GM12865 (cell line): ENCODE measurements at regions not wholly inside any gene's neighbourhood (a gene's known extent, or its start where the extent isn't known, plus 50 kb on each side); places are given as distances from the start of the nearest gene placed in this dataset.

Experiments
- DNase-seq: peaks from one replicate; pipeline ENCODE4 v3.0.0; 2010; ENCODE audit warnings: low read depth
- H3K4me3 ChIP-seq: 2 replicates; pipeline ENCODE4 v1.5.1; 2011; ENCODE audit warnings: mild to moderate bottlenecking, low read depth, low read length, control low read depth
- TF ChIP-seq, protein P1 (sequence below): IDR thresholded peaks from 2 replicates; pipeline ENCODE4 v1.5.1; 2011; ENCODE audit warnings: low read length, control low read depth, low read depth, inconsistent platforms; ENCODE audit not compliant: insufficient read depth; ENCODE audit errors: missing control alignments

DNA sequence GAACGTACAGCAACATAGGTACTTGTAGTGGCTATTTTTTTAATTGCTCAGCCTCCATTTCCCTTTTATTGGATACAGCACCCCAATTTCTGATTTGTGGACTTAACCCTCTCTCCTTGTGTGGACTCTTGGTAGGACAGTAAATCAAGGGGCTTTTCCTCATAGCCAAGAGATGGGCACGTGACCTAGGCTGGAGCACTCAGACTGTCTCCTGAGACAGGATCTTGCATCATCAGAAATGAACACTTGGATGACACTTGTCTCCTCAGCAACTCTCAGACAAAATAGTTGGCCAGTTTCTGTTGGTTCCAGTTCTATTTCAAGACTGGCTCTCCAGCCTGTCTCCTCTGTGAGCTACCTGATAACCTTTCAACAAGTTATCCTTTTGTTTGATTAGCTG is 112.9 kb upstream of the ZNF678 start:
- TF ChIP-seq, protein P1, sequence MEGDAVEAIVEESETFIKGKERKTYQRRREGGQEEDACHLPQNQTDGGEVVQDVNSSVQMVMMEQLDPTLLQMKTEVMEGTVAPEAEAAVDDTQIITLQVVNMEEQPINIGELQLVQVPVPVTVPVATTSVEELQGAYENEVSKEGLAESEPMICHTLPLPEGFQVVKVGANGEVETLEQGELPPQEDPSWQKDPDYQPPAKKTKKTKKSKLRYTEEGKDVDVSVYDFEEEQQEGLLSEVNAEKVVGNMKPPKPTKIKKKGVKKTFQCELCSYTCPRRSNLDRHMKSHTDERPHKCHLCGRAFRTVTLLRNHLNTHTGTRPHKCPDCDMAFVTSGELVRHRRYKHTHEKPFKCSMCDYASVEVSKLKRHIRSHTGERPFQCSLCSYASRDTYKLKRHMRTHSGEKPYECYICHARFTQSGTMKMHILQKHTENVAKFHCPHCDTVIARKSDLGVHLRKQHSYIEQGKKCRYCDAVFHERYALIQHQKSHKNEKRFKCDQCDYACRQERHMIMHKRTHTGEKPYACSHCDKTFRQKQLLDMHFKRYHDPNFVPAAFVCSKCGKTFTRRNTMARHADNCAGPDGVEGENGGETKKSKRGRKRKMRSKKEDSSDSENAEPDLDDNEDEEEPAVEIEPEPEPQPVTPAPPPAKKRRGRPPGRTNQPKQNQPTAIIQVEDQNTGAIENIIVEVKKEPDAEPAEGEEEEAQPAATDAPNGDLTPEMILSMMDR, result no peak
- DNase-seq, result no peak
- no peak overlapping the region for H3K4me3 ChIP-seq

DNA sequence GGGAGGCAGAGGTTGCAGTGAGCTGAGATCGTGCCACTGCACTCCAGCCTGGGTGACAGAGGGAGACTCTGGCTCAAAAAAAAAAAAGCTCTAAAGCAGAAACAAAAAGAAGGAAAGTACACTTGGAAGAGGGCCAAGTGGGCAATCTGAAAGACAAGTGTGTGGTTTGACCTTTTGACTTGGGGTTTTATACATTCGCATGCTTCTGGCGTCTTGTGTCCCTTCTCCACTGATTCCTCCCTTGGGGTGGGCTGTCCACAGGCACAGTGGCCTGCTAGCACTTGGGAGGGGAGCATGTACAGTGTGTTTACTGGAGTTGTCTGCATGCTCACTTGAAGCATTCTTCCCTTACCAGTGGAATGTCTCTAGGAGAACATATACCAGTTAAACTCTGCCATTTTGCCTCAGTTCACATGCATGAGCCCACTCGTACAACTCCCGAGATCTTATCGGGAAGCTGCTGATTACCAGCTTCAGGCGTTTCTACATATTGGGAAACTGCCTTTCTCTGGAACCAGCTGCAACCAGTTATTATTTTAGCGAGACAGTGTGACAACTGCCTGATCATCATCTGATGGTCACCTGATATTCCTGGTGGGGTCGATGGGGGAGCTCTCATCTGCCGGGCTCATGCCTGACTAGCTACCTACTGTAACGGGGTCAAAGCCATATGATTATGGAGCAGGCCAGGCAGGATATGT is 113.5 kb upstream of the ZNF678 start:
- DNase-seq, result no peak
- TF ChIP-seq, protein P1, result no peak
- no peak overlapping the region for H3K4me3 ChIP-seq

DNA sequence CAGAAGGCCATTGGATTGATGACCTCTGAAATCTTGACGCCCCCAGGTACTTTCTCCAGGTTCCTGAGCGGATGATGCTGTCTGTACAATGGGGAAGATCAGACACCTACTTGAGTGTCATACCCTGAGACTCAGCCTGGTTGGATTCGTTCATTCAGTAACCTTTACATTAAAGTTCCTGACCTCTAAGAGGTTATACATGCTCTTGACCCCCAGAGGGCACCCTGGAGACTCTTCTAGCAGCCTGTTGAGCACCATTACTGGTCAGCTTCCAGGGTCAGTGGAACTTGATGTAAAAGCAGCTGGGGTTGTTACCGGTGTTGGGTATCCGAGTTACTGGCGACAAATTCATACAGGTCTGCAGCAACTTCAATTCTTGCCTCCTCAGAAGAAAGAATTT is 114.3 kb upstream of the ZNF678 start:
- DNase-seq, result peak; percentile 49
- TF ChIP-seq, protein P1, result peak; percentile 47
- H3K4me3 ChIP-seq, result no peak overlapping the region

DNA sequence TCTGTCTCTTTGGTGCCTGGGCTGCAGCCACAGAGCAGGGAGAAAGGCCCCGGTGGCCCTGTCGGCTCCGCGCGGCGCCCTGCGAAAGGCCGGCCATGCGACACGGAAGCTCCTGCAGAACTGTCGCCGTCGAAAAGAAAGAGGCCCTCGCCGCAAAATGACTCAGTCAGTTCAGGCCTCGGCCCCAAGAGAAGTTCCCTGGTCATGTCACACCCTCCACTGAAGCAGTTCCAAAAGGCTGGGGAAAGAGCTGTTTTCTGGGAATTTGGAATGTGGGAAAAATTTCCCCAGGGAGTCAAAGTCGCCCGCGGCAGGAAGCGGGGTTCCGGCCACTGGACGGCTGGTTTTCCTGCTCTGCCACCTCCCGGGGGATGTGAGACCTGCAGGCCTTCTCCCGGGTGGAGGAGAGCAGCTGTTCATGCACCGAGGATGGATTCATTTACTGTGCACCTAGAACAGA is 115.8 kb upstream of the ZNF678 start:
- TF ChIP-seq, protein P1, result no peak
- H3K4me3 ChIP-seq, result no peak overlapping the region
- DNase-seq, result no peak

DNA sequence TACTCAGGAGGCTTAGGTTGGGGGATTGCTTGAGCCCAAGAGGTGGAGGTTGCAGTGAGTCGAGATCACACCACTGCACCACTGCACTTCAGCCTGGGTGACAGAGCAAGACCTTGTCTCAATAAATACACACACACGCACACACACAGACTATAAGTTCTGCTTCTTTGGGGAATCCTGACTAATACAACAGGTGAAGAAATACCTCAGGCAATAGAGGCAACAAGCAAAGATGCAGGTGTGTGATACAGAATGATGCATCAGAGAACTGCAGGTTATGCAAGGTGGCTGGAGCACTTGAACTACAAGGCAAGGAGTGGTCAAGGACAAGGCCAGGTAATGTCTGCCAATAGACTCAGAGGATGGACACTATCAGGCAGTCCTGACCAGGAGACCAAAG is 117.6 kb upstream of the ZNF678 start:
- TF ChIP-seq, protein P1, result no peak
- DNase-seq, result no peak
- no peak overlapping the region for H3K4me3 ChIP-seq

DNA sequence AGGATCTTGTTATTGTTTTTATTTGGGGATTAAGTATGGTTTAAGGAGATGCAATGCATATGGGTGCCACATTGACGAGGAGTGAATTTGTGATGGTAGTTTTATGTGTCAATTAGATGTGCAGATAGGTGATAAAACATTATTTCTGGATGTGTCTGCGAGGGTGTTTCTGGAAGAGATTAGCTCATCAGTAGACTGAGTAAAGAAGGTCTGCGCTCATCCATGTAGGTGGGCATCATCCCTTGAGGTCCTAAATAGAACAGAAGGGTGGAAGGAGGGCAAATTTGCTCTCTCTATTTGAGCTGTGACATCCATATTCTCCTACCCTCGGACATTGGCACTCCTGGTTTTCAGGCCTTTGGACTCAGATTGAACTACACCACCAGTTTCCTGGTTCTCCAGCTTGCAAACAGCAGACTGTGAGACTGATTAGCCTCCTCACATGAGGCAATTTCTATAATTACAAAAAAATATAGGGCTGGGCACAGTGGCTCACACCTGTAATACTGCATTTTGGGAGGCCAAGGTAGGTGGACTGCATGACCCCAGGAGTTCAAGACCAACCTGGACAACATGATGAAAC is 118.2 kb upstream of the ZNF678 start:
- H3K4me3 ChIP-seq, result no peak overlapping the region
- no peak for DNase-seq
- TF ChIP-seq, protein P1, result no peak
